Adrenal gland (tissue), 9 donors: ENCODE measurements at regions not wholly inside any gene's neighbourhood (a gene's known extent, or its start where the extent isn't known, plus 50 kb on each side); places are given as distances from the start of the nearest gene placed in this dataset.

Source experiments
- DNase-seq, 7 donors: peaks; one replicate each; pipeline ENCODE4 v3.0.0-alpha.2; 2019 to 2020
- H3K27ac ChIP-seq, 5 donors: fragments of 200-600 bp; sonication (generic) in 4 of 5; 1 replicate in 3 of 5; 2 replicates in 2 of 5; pipeline versions ENCODE4 v1.5.1 to v1.8.0; 2016 to 2020; ENCODE audit warnings: mild to moderate bottlenecking in 1 of 5
- H3K27me3 ChIP-seq: fragments of 200-600 bp; 2 replicates; pipeline ENCODE4 v1.8.0; 2021
- H3K36me3 ChIP-seq, 2 donors: fragments of 200-600 bp; replicated peaks in 1 of 2; 1 replicate in 1 of 2; 2 replicates in 1 of 2; pipeline versions ENCODE4 v1.5.1 to v1.8.0; 2018 to 2022
- H3K4me1 ChIP-seq, 2 donors: fragments of 200-600 bp; replicated peaks in 1 of 2; 1 replicate in 1 of 2; 2 replicates in 1 of 2; pipeline versions ENCODE4 v1.5.1 to v1.8.0; 2018 to 2021
- H3K4me3 ChIP-seq, 4 donors: fragments of 200-600 bp; sonication (generic) in 3 of 4; one replicate each; pipeline ENCODE4 v1.5.1; 2016 to 2018
- H3K9me3 ChIP-seq, 3 donors: fragments of 200-600 bp; sonication (generic) in 1 of 3; replicated peaks in 1 of 3; 1 replicate in 2 of 3; 2 replicates in 1 of 3; pipeline versions ENCODE4 v1.5.1 to v1.8.0; 2016 to 2021
- CTCF ChIP-seq, 6 experiments: fragments of 450-650 bp in 4 of 6; fragments of 200-600 bp in 2 of 6; sonication (generic) in 1 of 6; IDR thresholded peaks; 1 replicate in 5 of 6; 2 replicates in 1 of 6; pipeline versions ENCODE4 v1.5.1 to v1.8.0; 2016 to 2021; ENCODE audit warnings: antibody characterized with exemption in 6 of 6, mild to moderate bottlenecking in 2 of 6, moderate library complexity in 1 of 6
- POLR2A ChIP-seq, 2 donors: fragments of 450-650 bp; IDR thresholded peaks; one replicate each; pipeline ENCODE4 v1.6.1; 2017; ENCODE audit warnings: antibody characterized with exemption in 2 of 2, mild to moderate bottlenecking in 2 of 2, moderate library complexity in 1 of 2
- WGBS, 4 donors: extraction: QIAGEN DNeasy Blood & Tissue Kit in 2 of 4; methylation state at CpG; one replicate each; pipeline versions ENCODE4 v1.1.5 to v1.1.7; 2013 to 2017; 5-methylcytosine and 5-hydroxymethylcytosine counted together
- intact Hi-C, 2 donors: fragments of 100-400 bp; cut with DNase I; formaldehyde crosslinking; loops; one replicate each; pipeline versions ENCODE4 v1.14.1 to v1.15.0; 2022 to 2023
- donor health status: healthy with polysubstance abuse.
- donor health status: Bipolar disorder and iron deficiency.
- donor health status: DM: yes; HTN: yes; CAD: no.
- donor health status: DM: no; HTN: no; CAD: no.
- donor health status: DM: no; HTN: no; CAD: no.

DNA sequence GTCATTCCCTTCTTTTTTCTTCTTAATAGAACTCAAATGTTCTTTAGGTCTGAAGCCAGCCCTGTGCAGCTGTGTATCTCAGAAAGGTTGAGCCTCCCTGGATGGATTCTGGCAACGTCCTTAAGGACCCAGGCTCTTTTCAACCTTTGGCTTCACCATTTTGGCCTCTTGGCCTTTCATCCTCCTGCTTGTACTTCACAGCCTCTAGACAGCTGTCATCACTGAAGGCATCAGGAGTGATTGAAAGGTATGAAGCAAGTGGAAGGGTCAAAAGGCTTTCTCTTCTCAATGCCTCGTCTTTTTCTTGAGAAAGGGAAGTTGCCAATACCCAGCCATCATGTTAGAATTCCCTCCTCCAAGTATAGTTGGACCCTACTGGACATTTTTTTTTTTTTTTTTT lies 81.2 kb upstream of the RANBP3L start:
- no peaks in the 10 kb centered on the region for H3K9me3 ChIP-seq
- no peaks in the 10 kb centered on the region for H3K36me3 ChIP-seq
- 58 to 74% (median 71%) methylated on average over 2 of the region's 2 CpGs for WGBS, 4 donors
- TF ChIP-seq CTCF (IDR thresholded peaks at IDR 0.05) = no peak
- TF ChIP-seq POLR2A (IDR thresholded peaks at IDR 0.05) = no peak
- intact Hi-C loops = no loop called here
- H3K27ac ChIP-seq = no peak overlapping the region
- no peak overlapping the region for H3K4me3 ChIP-seq
- no peaks in the 10 kb centered on the region for H3K4me1 ChIP-seq
- H3K27me3 ChIP-seq = no peaks in the 10 kb centered on the region
- DNase-seq = no peak

DNA sequence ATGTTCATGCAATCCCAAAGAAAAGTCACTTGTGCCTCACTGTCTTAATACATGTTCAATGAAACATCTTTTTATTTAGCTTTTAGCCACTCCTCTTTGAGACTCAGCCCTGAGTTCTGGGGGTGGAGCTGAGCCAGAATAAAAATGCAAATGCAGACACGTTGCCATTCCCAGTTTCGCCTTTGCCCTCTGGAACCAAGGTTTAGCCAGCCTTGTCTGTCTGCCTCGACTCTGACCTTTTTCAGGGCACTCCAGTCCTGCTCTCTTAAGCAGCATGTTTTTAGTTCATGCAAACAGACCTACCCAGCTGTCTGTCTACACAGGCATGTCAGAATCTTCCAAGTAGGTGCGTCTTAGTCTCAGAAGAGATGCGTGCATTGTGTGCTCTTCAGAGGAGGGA lies 82.2 kb upstream of the RANBP3L start:
- no peak for DNase-seq
- no peaks in the 10 kb centered on the region for H3K9me3 ChIP-seq
- no peak overlapping the region for H3K27ac ChIP-seq
- no peaks in the 10 kb centered on the region for H3K36me3 ChIP-seq
- peaks cover 0 to 4% of the 10 kb centered on the region in 2 donors for H3K4me1 ChIP-seq
- no peak overlapping the region for H3K4me3 ChIP-seq
- 73 to 81% (median 79%) methylated on average over 5 of the region's 5 CpGs for WGBS, 4 donors
- H3K27me3 ChIP-seq = no peaks in the 10 kb centered on the region
- intact Hi-C loops = no loop called here
- no peak for TF ChIP-seq CTCF (IDR thresholded peaks at IDR 0.05)
- no peak for TF ChIP-seq POLR2A (IDR thresholded peaks at IDR 0.05)

GRCh38 chr5:36384845-36385244 lies 83.1 kb upstream of the RANBP3L start:
- peak in 1 of 7 donors; percentile 17 for DNase-seq
- 40 to 54% (median 52%) methylated on average over 3 of the region's 3 CpGs for WGBS, 4 donors

GRCh38 chr5:36385495-36385894 lies 83.8 kb upstream of the RANBP3L start:
- no peak for TF ChIP-seq POLR2A (IDR thresholded peaks at IDR 0.05)
- no peak for TF ChIP-seq CTCF (IDR thresholded peaks at IDR 0.05)
- H3K4me1 ChIP-seq = peaks cover 0 to 4% of the 10 kb centered on the region in 2 donors
- no peaks in the 10 kb centered on the region for H3K27me3 ChIP-seq
- H3K9me3 ChIP-seq = no peaks in the 10 kb centered on the region
- no peak for DNase-seq
- 91 to 94% (median 92%) methylated on average over 2 of the region's 2 CpGs for WGBS, 4 donors
- no peaks in the 10 kb centered on the region for H3K36me3 ChIP-seq
- H3K27ac ChIP-seq = no peak overlapping the region
- no peak overlapping the region for H3K4me3 ChIP-seq
- intact Hi-C loops = no loop called here

More at GRCh38 chr5:36384845-36385244, 83.1 kb upstream of the RANBP3L start:
- H3K4me1 ChIP-seq = peaks cover 0 to 4% of the 10 kb centered on the region in 2 donors
- intact Hi-C loops = no loop called here
- no peaks in the 10 kb centered on the region for H3K36me3 ChIP-seq
- H3K27ac ChIP-seq = no peak overlapping the region
- TF ChIP-seq POLR2A (IDR thresholded peaks at IDR 0.05) = no peak
- TF ChIP-seq CTCF (IDR thresholded peaks at IDR 0.05) = no peak
- no peaks in the 10 kb centered on the region for H3K27me3 ChIP-seq
- H3K4me3 ChIP-seq = no peak overlapping the region
- no peaks in the 10 kb centered on the region for H3K9me3 ChIP-seq
